ENCODE measurements at regions not wholly inside any gene's neighbourhood (a gene's known extent, or its start where the extent isn't known, plus 50 kb on each side); places are given as distances from the start of the nearest gene placed in this dataset.

- H4K20me1 ChIP-seq (ENCODE audit: insufficient read depth, low read length), result no peaks in the 10 kb centered on the region
- DNase-seq (no peak), ATAC-seq (ENCODE audit: insufficient read depth, low read depth) (no peak)
- TF ChIP-seq CTCF (IDR thresholded peaks at IDR 0.05; ENCODE audit: borderline replicate concordance, extremely low read depth, low read length, poor library complexity, severe bottlenecking) (no peak), EZH2 (IDR thresholded peaks at IDR 0.05; ENCODE audit: borderline replicate concordance, low read depth, low read length, severe bottlenecking) (no peak)
- H3K27ac ChIP-seq (ENCODE audit: low read length), result no peak overlapping the region
- no peak overlapping the region for H2AFZ ChIP-seq (ENCODE audit: low read depth, low read length)
- H3K27me3 ChIP-seq (ENCODE audit: insufficient read depth, low read length, poor library complexity), result no peaks in the 10 kb centered on the region
- H3K9ac ChIP-seq (ENCODE audit: low read depth, low read length), result no peak overlapping the region
- no peaks in the 10 kb centered on the region for H3K79me2 ChIP-seq (ENCODE audit: insufficient read depth, low read length)
- no peak overlapping the region for H3K4me3 ChIP-seq (ENCODE audit: low read depth in 1 of 2, low read length in 2 of 2)
- no peaks in the 10 kb centered on the region for H3K36me3 ChIP-seq (ENCODE audit: insufficient read depth, low read length)
- H3K4me2 ChIP-seq (ENCODE audit: insufficient read depth, low read length), result no peak overlapping the region
- H3K9me3 ChIP-seq (ENCODE audit: insufficient read depth, low read length, severe bottlenecking), result peaks cover 7% of the 10 kb centered on the region
- H3K4me1 ChIP-seq (ENCODE audit: insufficient read depth, low read length), result no peaks in the 10 kb centered on the region
These were observed 246.1 kb upstream of the AFDN start for GRCh38 chr6:167580619-167580911.

GRCh38 chr6:167581637-167582036 lies 245.1 kb upstream of the AFDN start:
- H3K27ac ChIP-seq (ENCODE audit: low read length), result no peak overlapping the region
- DNase-seq, result no peak
- no peak for ATAC-seq (ENCODE audit: insufficient read depth, low read depth)

GRCh38 chr6:167583412-167583811 lies 243.3 kb upstream of the AFDN start:
- no peak for DNase-seq
- H3K9ac ChIP-seq (ENCODE audit: low read depth, low read length), result no peak overlapping the region
- H4K20me1 ChIP-seq (ENCODE audit: insufficient read depth, low read length), result no peaks in the 10 kb centered on the region
- H2AFZ ChIP-seq (ENCODE audit: low read depth, low read length), result no peak overlapping the region
- no peaks in the 10 kb centered on the region for H3K27me3 ChIP-seq (ENCODE audit: insufficient read depth, low read length, poor library complexity)
- H3K4me3 ChIP-seq (ENCODE audit: low read depth in 1 of 2, low read length in 2 of 2), result no peak overlapping the region
- H3K4me2 ChIP-seq (ENCODE audit: insufficient read depth, low read length), result no peak overlapping the region
- no peak overlapping the region for H3K27ac ChIP-seq (ENCODE audit: low read length)
- no peak for ATAC-seq (ENCODE audit: insufficient read depth, low read depth)
- no peaks in the 10 kb centered on the region for H3K4me1 ChIP-seq (ENCODE audit: insufficient read depth, low read length)
- H3K9me3 ChIP-seq (ENCODE audit: insufficient read depth, low read length, severe bottlenecking), result peaks cover 7% of the 10 kb centered on the region
- no peak for TF ChIP-seq CTCF (IDR thresholded peaks at IDR 0.05; ENCODE audit: borderline replicate concordance, extremely low read depth, low read length, poor library complexity, severe bottlenecking)
- no peak for TF ChIP-seq EZH2 (IDR thresholded peaks at IDR 0.05; ENCODE audit: borderline replicate concordance, low read depth, low read length, severe bottlenecking)
- H3K36me3 ChIP-seq (ENCODE audit: insufficient read depth, low read length), result no peaks in the 10 kb centered on the region
- H3K79me2 ChIP-seq (ENCODE audit: insufficient read depth, low read length), result no peaks in the 10 kb centered on the region

More at GRCh38 chr6:167581637-167582036, 245.1 kb upstream of the AFDN start:
- TF ChIP-seq CTCF (IDR thresholded peaks at IDR 0.05; ENCODE audit: borderline replicate concordance, extremely low read depth, low read length, poor library complexity, severe bottlenecking), result no peak
- TF ChIP-seq EZH2 (IDR thresholded peaks at IDR 0.05; ENCODE audit: borderline replicate concordance, low read depth, low read length, severe bottlenecking), result no peak
- no peak overlapping the region for H3K4me3 ChIP-seq (ENCODE audit: low read depth in 1 of 2, low read length in 2 of 2)
- H3K27me3 ChIP-seq (ENCODE audit: insufficient read depth, low read length, poor library complexity), result no peaks in the 10 kb centered on the region
- H2AFZ ChIP-seq (ENCODE audit: low read depth, low read length), result no peak overlapping the region
- H4K20me1 ChIP-seq (ENCODE audit: insufficient read depth, low read length), result no peaks in the 10 kb centered on the region
- no peak overlapping the region for H3K4me2 ChIP-seq (ENCODE audit: insufficient read depth, low read length)
- no peak overlapping the region for H3K9ac ChIP-seq (ENCODE audit: low read depth, low read length)
- no peaks in the 10 kb centered on the region for H3K36me3 ChIP-seq (ENCODE audit: insufficient read depth, low read length)
- peaks cover 7% of the 10 kb centered on the region for H3K9me3 ChIP-seq (ENCODE audit: insufficient read depth, low read length, severe bottlenecking)
- no peaks in the 10 kb centered on the region for H3K4me1 ChIP-seq (ENCODE audit: insufficient read depth, low read length)
- no peaks in the 10 kb centered on the region for H3K79me2 ChIP-seq (ENCODE audit: insufficient read depth, low read length)
